GM18508 (cell line): ENCODE measurements at regions not wholly inside any gene's neighbourhood (a gene's known extent, or its start where the extent isn't known, plus 50 kb on each side); places are given as distances from the start of the nearest gene placed in this dataset.

ENCODE experiments used
- ATAC-seq: cut with Tn5 transposase; IDR thresholded peaks from one replicate; pipeline ENCODE4 v1.9.1; 2021; ENCODE audit warnings: moderate number of reproducible peaks; ENCODE audit not compliant: insufficient read depth, unreplicated experiment

- no peak for ATAC-seq
These were observed 195.5 kb downstream of the SIM1 start for GRCh38 chr6:100269189-100269588.

GRCh38 chr6:100268326-100268725 lies 196.4 kb downstream of the SIM1 start:
- no peak for ATAC-seq

- ATAC-seq, result no peak
These were observed 197.0 kb downstream of the SIM1 start for GRCh38 chr6:100267721-100268123.

GRCh38 chr6:100266494-100267401 lies 198.0 kb downstream of the SIM1 start:
- ATAC-seq, result no peak

GRCh38 chr6:100262086-100262485 lies 202.6 kb downstream of the SIM1 start:
- no peak for ATAC-seq

GRCh38 chr6:100261486-100261885 lies 203.2 kb downstream of the SIM1 start:
- ATAC-seq, result no peak

GRCh38 chr6:100260584-100260983 lies 204.1 kb downstream of the SIM1 start:
- ATAC-seq, result no peak

- no peak for ATAC-seq
These were observed 204.9 kb downstream of the SIM1 start for GRCh38 chr6:100259865-100260264.

- ATAC-seq, result no peak
These were observed 206.0 kb downstream of the SIM1 start for GRCh38 chr6:100258752-100259151.

- peak; percentile 88 for ATAC-seq
These were observed 206.8 kb downstream of the SIM1 start for GRCh38 chr6:100257793-100258395.

GRCh38 chr6:100255701-100256100 lies 209.0 kb downstream of the SIM1 start:
- no peak for ATAC-seq

- ATAC-seq, result no peak
These were observed 217.6 kb downstream of the SIM1 start for GRCh38 chr6:100247123-100247522.

GRCh38 chr6:100246206-100246605 lies 218.5 kb downstream of the SIM1 start:
- no peak for ATAC-seq

GRCh38 chr6:100240798-100241197 lies 223.9 kb downstream of the SIM1 start:
- no peak for ATAC-seq

GRCh38 chr6:100237821-100238220 lies 226.9 kb downstream of the SIM1 start:
- ATAC-seq, result no peak

GRCh38 chr6:100236389-100236788 lies 228.3 kb downstream of the SIM1 start:
- no peak for ATAC-seq

- ATAC-seq, result no peak
These were observed 229.1 kb downstream of the SIM1 start for GRCh38 chr6:100235631-100236030.

- no peak for ATAC-seq
These were observed 230.1 kb downstream of the SIM1 start for GRCh38 chr6:100234625-100235024.

- ATAC-seq, result no peak
These were observed 231.7 kb downstream of the SIM1 start for GRCh38 chr6:100232781-100233573.

GRCh38 chr6:100230953-100231316 lies 233.8 kb downstream of the SIM1 start:
- no peak for ATAC-seq
